OCI-LY7 (cell line): ENCODE measurements at regions not wholly inside any gene's neighbourhood (a gene's known extent, or its start where the extent isn't known, plus 50 kb on each side); places are given as distances from the start of the nearest gene placed in this dataset.
"Not testable (repeated sequence)": the region's sequence is repeated elsewhere in the genome, so short reads cannot be mapped to it uniquely, and the experiment has no call there.

Source experiments
- CTCF ChIP-seq: fragments of 200-600 bp; sonication (generic); conservative IDR thresholded peaks from 2 replicates; pipeline ENCODE4 v1.5.1; 2014; ENCODE audit warnings: mild to moderate bottlenecking, antibody characterized with exemption, low read length, moderate library complexity, mixed read lengths
- EZH2phosphoT487 ChIP-seq: fragments of 200-600 bp; sonication (generic); IDR thresholded peaks from 2 replicates; pipeline ENCODE4 v1.6.1; 2018; ENCODE audit warnings: low read depth, borderline replicate concordance, mild to moderate bottlenecking, mixed run types, antibody characterized with exemption, low read length, moderate library complexity, mixed read lengths

GRCh38 chr1:206403612-206404307, 66.5 kb upstream of the IKBKE start:
- not testable (repeated sequence) for TF ChIP-seq CTCF, EZH2phosphoT487
